Activated T-cell treated with anti-CD3 and anti-CD28 coated beads, Interleukin-2, amount 50 U/mL, for 24 hours (primary cell): ENCODE measurements at regions not wholly inside any gene's neighbourhood (a gene's known extent, or its start where the extent isn't known, plus 50 kb on each side); places are given as distances from the start of the nearest gene placed in this dataset.
"Not testable (repeated sequence)": the region's sequence is repeated elsewhere in the genome, so short reads cannot be mapped to it uniquely, and the experiment has no call there.

Experiments used
- DNase-seq: peaks from one replicate; pipeline ENCODE4 v3.0.0-alpha.2; 2020
- H3K27ac Mint-ChIP-seq: 2 replicates; pipeline ENCODE4 v1.8.0; 2020; ENCODE audit warnings: mild to moderate bottlenecking, mixed read lengths
- H3K27me3 Mint-ChIP-seq: 2 replicates; pipeline ENCODE4 v1.8.0; 2020; ENCODE audit warnings: mixed read lengths
- H3K36me3 Mint-ChIP-seq: 2 replicates; pipeline ENCODE4 v1.8.0; 2020; ENCODE audit warnings: low read depth, mixed read lengths
- H3K4me1 Mint-ChIP-seq: 2 replicates; pipeline ENCODE4 v1.8.0; 2020; ENCODE audit warnings: low read depth, mixed read lengths
- H3K4me3 Mint-ChIP-seq: 2 replicates; pipeline ENCODE4 v1.8.0; 2020; ENCODE audit warnings: mild to moderate bottlenecking, moderate library complexity, mixed read lengths
- H3K9me3 Mint-ChIP-seq: 2 replicates; pipeline ENCODE4 v1.8.0; 2020; ENCODE audit warnings: mixed read lengths

DNA sequence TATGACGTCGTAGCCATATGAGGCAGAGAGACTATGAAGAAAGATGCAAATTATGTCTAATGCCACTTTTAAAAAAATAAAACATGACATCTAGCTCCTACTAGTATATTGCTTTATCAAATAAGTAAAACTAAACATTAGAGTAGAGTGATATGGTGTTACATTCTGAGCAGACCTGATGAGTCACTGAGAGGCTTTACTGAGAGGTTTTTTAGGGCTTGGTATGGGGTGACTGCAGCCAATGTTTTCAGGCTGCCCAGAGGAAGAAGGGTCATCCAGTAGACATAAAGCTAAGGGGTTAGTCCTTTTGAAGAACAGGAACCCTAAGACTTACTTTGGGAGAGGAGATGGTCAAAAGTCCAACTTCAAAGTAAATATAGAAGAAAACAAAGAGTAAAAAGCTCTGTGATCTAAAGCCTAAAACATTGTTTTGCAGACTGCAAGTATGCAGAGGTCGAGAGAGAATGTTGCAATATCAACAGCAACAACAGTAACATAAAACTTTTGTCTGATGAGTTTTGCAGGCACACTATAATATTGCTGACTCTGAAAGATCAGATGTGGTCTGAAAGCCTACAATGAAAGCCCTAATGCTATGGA, 774.7 kb downstream of the TMTC2 start:
- Mint-ChIP-seq H3K4me3 (no peak overlapping the region), H3K27me3 (no peaks in the 10 kb centered on the region), H3K9me3 (no peaks in the 10 kb centered on the region), H3K4me1 (no peaks in the 10 kb centered on the region), H3K27ac (no peak overlapping the region), H3K36me3 (no peaks in the 10 kb centered on the region)
- DNase-seq: no peak

DNA sequence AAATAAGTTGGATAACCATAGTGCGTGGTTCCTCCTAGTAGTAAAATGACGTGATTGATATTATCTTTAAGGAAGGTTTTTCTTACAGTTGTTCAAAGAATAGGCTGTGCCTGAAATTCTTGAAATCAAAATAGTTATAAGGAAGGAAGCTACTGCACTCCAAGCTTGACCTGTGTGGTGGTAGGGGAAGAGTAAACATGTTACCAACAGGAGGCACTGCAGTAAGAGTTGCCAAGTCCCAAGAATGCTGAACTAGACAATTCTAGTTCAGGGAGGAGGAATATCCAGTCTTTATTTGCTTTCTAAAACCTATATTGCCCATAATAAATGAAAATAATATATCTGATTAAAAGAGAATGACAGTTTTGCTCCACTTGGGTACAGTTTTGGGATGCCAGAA, 764.5 kb downstream of the TMTC2 start:
- Mint-ChIP-seq H3K36me3 (no peaks in the 10 kb centered on the region), H3K27me3 (no peaks in the 10 kb centered on the region), H3K4me3 (no peak overlapping the region), H3K4me1 (no peaks in the 10 kb centered on the region), H3K27ac (no peak overlapping the region), H3K9me3 (peaks cover 3% of the 10 kb centered on the region)
- no peak for DNase-seq

DNA sequence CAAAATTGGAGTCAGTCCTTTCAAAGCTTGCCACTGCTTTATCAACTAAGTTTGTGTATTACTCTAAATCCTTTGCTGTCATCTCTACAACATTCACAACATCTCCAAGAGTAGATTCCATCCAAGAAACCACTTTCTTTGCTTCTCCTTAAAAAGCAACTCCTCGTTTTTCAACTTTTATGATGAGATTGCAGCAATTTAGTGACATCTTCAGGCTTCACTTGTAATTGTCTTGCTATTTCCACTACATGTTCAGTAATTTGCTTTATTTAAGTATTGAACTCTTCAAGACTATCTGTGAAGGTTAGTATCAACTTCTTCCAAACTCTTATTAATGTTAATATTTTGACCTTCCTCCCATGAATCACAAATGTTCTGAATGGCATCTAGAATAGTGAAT, 747.9 kb downstream of the TMTC2 start:
- Mint-ChIP-seq H3K36me3 (no peaks in the 10 kb centered on the region), H3K4me3 (no peak overlapping the region), H3K9me3 (peaks cover 7% of the 10 kb centered on the region), H3K27me3 (no peaks in the 10 kb centered on the region), H3K4me1 (no peaks in the 10 kb centered on the region), H3K27ac (no peak overlapping the region)
- DNase-seq: no peak

DNA sequence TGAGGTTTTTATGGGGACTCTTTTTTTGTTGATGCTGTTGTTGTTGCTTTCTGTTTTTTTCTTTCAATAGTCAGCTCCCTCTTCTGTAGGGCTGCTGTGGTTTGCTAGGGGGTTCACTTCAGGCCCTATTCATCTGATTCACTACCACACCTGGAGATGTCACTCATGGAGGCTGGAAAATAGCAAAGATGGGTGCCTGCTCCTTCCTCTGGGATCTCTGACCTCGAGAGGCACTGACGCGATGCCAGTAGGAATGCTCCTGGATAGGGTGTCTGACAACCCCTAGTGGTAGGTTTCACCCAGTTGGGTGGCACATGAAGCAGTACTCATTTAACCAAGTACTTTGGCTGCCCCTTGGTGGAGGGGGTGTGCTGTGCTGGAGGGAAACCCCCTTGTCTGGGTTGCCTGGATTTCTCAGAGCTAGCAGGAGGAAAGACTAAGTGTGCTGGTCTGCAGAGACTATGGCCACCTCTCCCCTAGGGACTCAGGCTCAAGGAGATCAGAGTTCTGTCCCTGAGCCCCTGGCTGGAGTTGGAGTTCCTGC, 745.5 kb downstream of the TMTC2 start:
- Mint-ChIP-seq H3K4me1 (no peaks in the 10 kb centered on the region), H3K27ac (no peak overlapping the region), H3K36me3 (no peaks in the 10 kb centered on the region), H3K27me3 (no peaks in the 10 kb centered on the region), H3K4me3 (no peak overlapping the region), H3K9me3 (peaks cover 10% of the 10 kb centered on the region)
- DNase-seq: no peak

DNA sequence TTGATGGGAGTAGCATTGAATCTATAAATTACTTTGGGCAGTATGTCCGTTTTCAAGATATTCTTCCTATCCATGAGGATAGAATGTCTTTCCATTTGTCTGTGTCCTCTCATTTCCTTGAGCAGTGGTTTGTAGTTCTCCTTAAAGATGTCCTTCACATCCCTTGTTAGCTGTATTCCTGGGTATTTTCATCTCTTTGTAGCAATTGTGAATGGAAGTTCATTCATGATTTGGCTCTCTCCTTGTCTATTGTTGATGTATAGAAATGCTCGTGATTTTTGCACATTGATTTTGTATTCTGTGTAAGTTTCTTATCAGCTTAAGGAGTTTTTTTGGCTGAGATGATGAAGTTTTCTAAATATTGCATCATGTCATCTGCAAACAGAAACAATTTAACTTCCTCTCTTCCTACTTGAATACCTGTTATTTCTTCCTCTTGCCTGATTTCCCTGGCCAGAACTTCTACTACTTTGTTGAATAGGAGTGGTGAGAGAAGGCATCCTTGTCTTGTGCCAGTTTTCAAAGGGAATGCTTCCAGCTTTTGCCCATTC, 741.0 kb downstream of the TMTC2 start:
- not testable (repeated sequence) for H3K4me1 Mint-ChIP-seq, DNase-seq, H3K27me3 Mint-ChIP-seq, H3K4me3 Mint-ChIP-seq, H3K36me3 Mint-ChIP-seq, H3K27ac Mint-ChIP-seq
- H3K9me3 Mint-ChIP-seq: peaks cover 14% of the 10 kb centered on the region

DNA sequence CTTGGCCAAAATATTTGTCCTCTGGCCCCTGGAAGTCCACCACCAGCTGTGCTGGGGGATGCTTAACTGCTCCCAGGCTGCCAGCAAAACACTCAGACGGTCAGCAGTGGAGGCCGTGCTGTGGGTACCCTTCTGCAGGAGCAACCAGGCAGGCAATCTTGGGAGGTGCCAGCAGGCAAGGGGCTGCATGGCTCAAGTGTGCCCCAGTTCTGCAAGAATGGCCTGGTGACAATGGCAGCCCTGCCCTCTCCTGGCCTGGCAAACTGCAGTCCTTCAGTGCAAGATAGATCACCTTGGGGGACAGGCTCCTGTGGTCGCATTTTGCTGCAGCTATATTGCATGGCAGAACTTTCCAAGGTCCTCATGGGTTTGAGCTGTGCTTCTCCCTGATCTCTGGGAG, 728.3 kb downstream of the TMTC2 start:
- no peaks in the 10 kb centered on the region for H3K4me1 Mint-ChIP-seq
- peaks cover 2% of the 10 kb centered on the region for H3K9me3 Mint-ChIP-seq
- no peak overlapping the region for H3K4me3 Mint-ChIP-seq
- H3K27ac Mint-ChIP-seq: no peak overlapping the region
- no peaks in the 10 kb centered on the region for H3K36me3 Mint-ChIP-seq
- DNase-seq: no peak
- no peaks in the 10 kb centered on the region for H3K27me3 Mint-ChIP-seq

DNA sequence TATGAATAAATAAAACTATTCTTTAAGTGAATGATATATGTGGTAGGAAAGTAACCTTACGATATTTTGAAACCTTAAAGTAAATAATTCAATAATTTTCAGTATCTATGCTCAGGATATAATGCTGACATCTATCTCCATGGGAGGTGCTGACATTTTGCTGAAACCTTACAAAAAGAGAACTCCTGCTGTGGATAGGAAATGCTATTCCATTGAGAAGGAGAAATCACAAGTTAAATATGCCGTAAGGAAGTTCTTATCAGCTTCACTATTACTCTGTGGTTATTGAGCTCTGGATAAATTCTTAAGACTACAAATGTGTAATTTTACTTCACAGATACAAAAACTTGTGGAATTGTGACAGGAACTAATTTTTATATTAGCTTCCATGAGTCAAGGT, 722.1 kb downstream of the TMTC2 start:
- Mint-ChIP-seq H3K9me3 (peaks cover 5% of the 10 kb centered on the region), H3K27me3 (no peaks in the 10 kb centered on the region), H3K27ac (no peak overlapping the region), H3K36me3 (no peaks in the 10 kb centered on the region), H3K4me3 (no peak overlapping the region), H3K4me1 (no peaks in the 10 kb centered on the region)
- DNase-seq: no peak

DNA sequence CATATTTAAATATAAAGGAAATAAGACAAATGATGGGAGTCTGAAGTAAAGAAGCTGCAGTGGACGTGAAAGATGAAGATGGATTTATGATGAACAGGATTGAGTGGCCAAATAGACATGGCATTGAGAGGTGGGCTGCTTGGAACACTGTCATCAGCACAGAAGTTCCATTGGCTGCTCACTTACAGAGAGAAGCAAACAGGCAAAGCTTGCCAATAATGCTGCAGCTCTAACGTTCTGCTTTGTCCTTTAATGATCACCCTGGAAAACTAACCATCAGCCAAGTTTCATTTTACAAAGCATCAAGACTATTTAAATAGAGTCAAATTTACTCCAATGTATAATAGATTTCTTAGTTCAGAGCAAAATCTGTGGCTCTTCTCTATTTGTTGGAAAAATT, 721.4 kb downstream of the TMTC2 start:
- H3K4me1 Mint-ChIP-seq: no peaks in the 10 kb centered on the region
- H3K27me3 Mint-ChIP-seq: no peaks in the 10 kb centered on the region
- H3K27ac Mint-ChIP-seq: no peak overlapping the region

DNA sequence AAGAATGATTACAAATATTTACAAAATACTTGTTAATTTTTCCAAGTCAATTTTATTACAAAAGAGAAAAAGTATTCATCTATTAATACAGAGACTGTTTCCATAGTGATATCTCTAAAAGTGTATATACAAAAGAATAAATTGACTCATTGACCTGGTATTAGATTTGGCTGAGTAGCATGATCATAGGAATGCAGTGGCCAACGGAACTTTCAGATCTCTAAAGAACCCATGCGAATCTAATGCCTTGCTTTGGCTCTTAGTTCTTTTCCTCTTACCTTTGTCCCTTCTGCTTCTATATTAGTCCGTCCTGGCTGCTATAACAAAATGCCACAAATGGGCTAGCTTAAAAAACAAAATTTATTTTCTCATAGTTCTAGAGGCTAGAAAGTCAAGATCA, 717.8 kb downstream of the TMTC2 start:
- no peaks in the 10 kb centered on the region for H3K4me1 Mint-ChIP-seq
- no peak overlapping the region for H3K4me3 Mint-ChIP-seq
- H3K27ac Mint-ChIP-seq: no peak overlapping the region
- H3K27me3 Mint-ChIP-seq: no peaks in the 10 kb centered on the region
- H3K9me3 Mint-ChIP-seq: peaks cover 4% of the 10 kb centered on the region
- DNase-seq: no peak
- H3K36me3 Mint-ChIP-seq: no peaks in the 10 kb centered on the region

More for the DNA sequence above, 721.4 kb downstream of the TMTC2 start:
- no peaks in the 10 kb centered on the region for H3K36me3 Mint-ChIP-seq
- H3K4me3 Mint-ChIP-seq: no peak overlapping the region
- peaks cover 5% of the 10 kb centered on the region for H3K9me3 Mint-ChIP-seq
- no peak for DNase-seq

DNA sequence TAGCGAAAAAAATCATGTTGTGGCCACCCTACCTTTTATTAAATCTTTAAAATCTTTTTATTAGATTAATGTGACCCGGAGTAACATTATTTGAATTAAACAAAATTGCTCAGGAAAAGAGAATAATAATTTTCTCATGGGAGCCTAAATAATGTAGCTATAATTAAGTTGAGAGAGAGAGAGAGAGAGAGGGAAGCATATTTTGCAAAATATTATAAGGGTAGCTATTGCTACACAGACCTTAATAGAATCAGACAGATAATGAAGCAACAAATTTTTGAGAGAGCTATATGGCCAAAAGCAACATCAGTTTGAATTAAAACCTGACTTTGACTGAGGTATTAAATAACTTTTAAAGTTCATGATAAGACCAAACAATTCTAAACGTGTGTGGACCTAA, 703.5 kb downstream of the TMTC2 start:
- no peak overlapping the region for H3K4me3 Mint-ChIP-seq
- H3K27me3 Mint-ChIP-seq: no peaks in the 10 kb centered on the region
- no peak for DNase-seq
- no peaks in the 10 kb centered on the region for H3K4me1 Mint-ChIP-seq
- H3K9me3 Mint-ChIP-seq: no peaks in the 10 kb centered on the region
- H3K36me3 Mint-ChIP-seq: no peaks in the 10 kb centered on the region
- no peak overlapping the region for H3K27ac Mint-ChIP-seq

DNA sequence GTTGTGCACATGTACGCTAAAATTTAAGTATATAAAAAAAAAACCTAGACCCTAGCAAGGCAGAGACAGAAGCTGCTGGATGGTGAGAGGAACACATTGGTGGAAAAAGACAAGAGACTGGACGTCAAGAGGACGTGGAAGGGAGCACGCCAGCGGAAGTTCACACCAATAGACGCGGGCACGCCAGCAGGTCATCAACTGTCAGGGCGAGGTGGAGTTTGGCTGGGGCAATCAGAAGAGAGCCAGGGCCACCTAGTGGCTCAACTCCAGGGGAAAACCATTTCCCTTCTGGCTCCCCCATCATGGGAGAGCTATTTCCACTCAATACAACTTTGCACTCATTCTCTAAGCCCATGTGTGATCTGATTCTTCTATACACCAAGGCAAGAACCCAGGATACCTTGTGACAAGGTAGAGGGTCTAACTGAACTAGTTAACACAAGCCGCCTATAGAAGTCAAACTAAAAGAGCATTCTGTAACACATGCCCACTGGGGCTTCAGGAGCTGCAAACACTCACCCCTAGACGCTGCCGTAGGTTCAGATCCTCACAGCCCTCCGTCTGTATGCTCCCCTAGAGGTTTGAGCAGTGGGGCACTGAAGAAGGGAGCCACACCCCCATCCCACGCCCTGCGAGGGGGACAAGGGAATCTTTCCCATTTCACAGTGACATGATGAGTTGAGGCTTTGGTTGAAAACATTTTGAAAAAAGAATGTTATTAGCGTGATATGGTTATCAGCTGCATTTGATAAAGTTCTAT, 702.7 kb downstream of the TMTC2 start:
- H3K27me3 Mint-ChIP-seq: no peaks in the 10 kb centered on the region

DNA sequence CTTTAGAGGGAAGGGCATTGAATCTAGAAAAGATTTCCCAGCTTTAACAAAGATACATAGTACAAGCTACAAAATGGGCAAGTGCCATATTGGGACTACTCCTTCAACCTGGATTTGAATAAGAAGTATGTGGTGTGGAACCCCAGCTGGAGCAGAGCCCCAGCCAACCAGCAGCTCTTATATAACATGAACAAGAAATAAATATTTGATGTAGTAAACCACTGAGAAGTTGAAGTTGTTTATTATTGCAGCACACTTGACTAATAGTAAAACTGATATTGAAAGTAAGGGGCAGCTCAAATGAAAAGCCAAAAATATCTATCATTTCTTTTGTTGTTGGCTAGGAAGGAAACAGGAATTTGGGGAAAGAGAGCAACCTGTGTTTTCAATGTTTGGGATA, 701.8 kb downstream of the TMTC2 start:
- Mint-ChIP-seq H3K27me3 (no peaks in the 10 kb centered on the region), H3K36me3 (no peaks in the 10 kb centered on the region), H3K4me1 (no peaks in the 10 kb centered on the region), H3K9me3 (no peaks in the 10 kb centered on the region), H3K27ac (no peak overlapping the region), H3K4me3 (no peak overlapping the region)
- DNase-seq: no peak

More for the DNA sequence above, 702.7 kb downstream of the TMTC2 start:
- Mint-ChIP-seq H3K4me1 (no peaks in the 10 kb centered on the region), H3K36me3 (no peaks in the 10 kb centered on the region), H3K27ac (no peak overlapping the region), H3K9me3 (no peaks in the 10 kb centered on the region), H3K4me3 (no peak overlapping the region)
- no peak for DNase-seq

DNA sequence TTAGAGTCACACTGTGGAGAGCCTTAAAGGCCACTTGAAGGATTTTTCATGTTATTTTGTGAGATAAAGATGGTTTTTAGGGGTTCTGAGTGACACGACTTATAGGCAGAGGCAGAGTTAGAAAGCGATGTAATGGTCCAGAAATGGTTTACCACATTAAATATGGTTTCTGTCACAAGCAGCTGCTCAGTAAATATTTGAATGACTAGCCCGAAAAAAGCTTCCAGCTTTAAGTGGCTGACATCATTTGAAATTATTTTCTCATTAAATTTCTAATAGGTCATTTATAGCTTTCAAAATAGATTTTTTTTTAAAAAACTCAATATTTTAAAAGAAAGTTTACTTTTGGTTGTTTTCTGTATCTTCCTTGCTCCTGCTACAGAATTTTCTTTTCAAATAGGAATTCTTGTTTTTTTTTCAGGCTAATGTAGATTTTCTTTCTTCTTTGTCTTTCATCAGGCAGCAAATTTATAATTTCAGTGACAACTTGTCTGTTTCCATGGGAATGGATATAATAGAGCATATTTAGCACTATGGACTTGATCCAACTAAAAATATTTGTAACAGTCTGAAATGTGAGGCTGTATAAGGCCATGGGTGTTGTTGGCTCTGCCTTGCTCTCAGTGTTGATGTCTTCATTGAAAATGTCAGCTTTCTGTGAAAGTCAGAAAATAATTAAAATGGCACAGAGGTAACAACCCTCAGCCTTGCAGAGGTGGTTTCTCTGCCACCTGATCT, 700.0 kb downstream of the TMTC2 start:
- no peaks in the 10 kb centered on the region for H3K36me3 Mint-ChIP-seq
- H3K27ac Mint-ChIP-seq: no peak overlapping the region
- no peaks in the 10 kb centered on the region for H3K27me3 Mint-ChIP-seq
- no peak for DNase-seq
- H3K4me1 Mint-ChIP-seq: no peaks in the 10 kb centered on the region
- H3K9me3 Mint-ChIP-seq: no peaks in the 10 kb centered on the region
- H3K4me3 Mint-ChIP-seq: no peak overlapping the region

DNA sequence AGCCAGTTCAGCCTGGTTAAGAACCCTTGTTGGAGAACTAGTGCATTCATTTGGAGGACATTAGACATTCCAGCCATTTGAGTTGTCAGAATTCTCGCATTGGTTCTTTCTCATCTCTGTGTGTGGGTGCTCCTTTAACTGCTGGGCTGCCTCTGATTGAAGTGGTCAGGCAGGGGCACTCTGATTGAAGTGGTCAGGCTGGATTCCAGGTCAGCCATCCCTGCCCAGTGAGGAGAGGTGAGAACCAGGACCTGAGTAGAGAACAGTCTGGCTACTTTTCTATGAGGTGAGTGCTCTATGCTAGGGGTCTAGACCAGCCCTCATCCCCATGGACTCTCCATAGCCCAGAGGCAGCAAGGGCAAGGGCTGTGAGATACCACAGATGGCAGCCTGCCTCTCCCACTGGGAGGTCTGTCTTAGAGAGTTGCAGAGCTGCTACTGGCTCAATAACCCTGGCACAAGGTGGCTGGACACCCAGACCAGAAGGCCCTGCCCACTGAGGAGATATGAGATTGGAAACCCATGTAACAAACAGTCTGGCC, 691.6 kb downstream of the TMTC2 start:
- Mint-ChIP-seq H3K27ac (no peak overlapping the region), H3K4me3 (no peak overlapping the region)
- DNase-seq: no peak

More for the DNA sequence above, 691.6 kb downstream of the TMTC2 start:
- Mint-ChIP-seq H3K27me3 (no peaks in the 10 kb centered on the region), H3K4me1 (no peaks in the 10 kb centered on the region), H3K9me3 (peaks cover 3% of the 10 kb centered on the region), H3K36me3 (no peaks in the 10 kb centered on the region)
